HEK293T (cell line): ENCODE measurements at regions not wholly inside any gene's neighbourhood (a gene's known extent, or its start where the extent isn't known, plus 50 kb on each side); places are given as distances from the start of the nearest gene placed in this dataset.

Source experiments
- CTCF ChIA-PET: fragments of 350-600 bp; formaldehyde crosslinking; extraction: SDS; loops from one replicate; lab custom pipeline; 2021; ENCODE audit warnings: antibody characterized with exemption, inconsistent platforms; lab: Yijun Ruan, JAX
- POLR2A ChIA-PET: fragments of 350-600 bp; formaldehyde crosslinking; extraction: SDS; loops from one replicate; lab custom pipeline; 2020; ENCODE audit warnings: antibody characterized with exemption, inconsistent platforms; lab: Yijun Ruan, JAX
- DNase-seq: peaks from one replicate; pipeline ENCODE4 v3.0.0; 2012; ENCODE audit warnings: mixed read lengths; ENCODE audit errors: extremely low spot score
- ARNT ChIP-seq: fragments of 450-650 bp; IDR thresholded peaks from 2 replicates; pipeline ENCODE4 v1.6.1; 2017; ENCODE audit warnings: mild to moderate bottlenecking
- BHLHE40 ChIP-seq: fragments of 450-650 bp; IDR thresholded peaks from 2 replicates; pipeline ENCODE4 v1.6.1; 2016; ENCODE audit warnings: mild to moderate bottlenecking, moderate library complexity, borderline replicate concordance
- CTBP1 ChIP-seq: fragments of 450-650 bp; IDR thresholded peaks from 2 replicates; pipeline ENCODE4 v1.6.1; 2016; ENCODE audit warnings: borderline replicate concordance
- ELF4 ChIP-seq: fragments of 450-650 bp; IDR thresholded peaks from 2 replicates; pipeline ENCODE4 v1.6.1; 2017; ENCODE audit warnings: antibody characterized with exemption
- FOXA1 ChIP-seq: fragments of 450-650 bp; IDR thresholded peaks from 2 replicates; pipeline ENCODE4 v1.6.1; 2016; ENCODE audit warnings: mild to moderate bottlenecking
- FOXK2 ChIP-seq: fragments of 450-650 bp; IDR thresholded peaks from 2 replicates; pipeline ENCODE4 v1.6.1; 2016; ENCODE audit warnings: mild to moderate bottlenecking
- FOXM1 ChIP-seq: fragments of 450-650 bp; IDR thresholded peaks from 2 replicates; pipeline ENCODE4 v1.6.1; 2017; ENCODE audit warnings: mild to moderate bottlenecking, borderline replicate concordance
- HDGF ChIP-seq: fragments of 450-650 bp; IDR thresholded peaks from 2 replicates; pipeline ENCODE4 v1.6.1; 2017; ENCODE audit warnings: antibody characterized with exemption, borderline replicate concordance
- L3MBTL2 ChIP-seq: fragments of 450-650 bp; conservative IDR thresholded peaks from 2 replicates; pipeline ENCODE4 v1.6.1; 2016; ENCODE audit warnings: mild to moderate bottlenecking
- LEF1 ChIP-seq: fragments of 450-650 bp; IDR thresholded peaks from 2 replicates; pipeline ENCODE4 v1.6.1; 2017; ENCODE audit warnings: mild to moderate bottlenecking, borderline replicate concordance
- NFRKB ChIP-seq: fragments of 450-650 bp; IDR thresholded peaks from 2 replicates; pipeline ENCODE4 v1.6.1; 2016; ENCODE audit warnings: mild to moderate bottlenecking, moderate library complexity
- PKNOX1 ChIP-seq: fragments of 450-650 bp; IDR thresholded peaks from 2 replicates; pipeline ENCODE4 v1.6.1; 2016
- SP1 ChIP-seq: fragments of 450-650 bp; IDR thresholded peaks from 2 replicates; pipeline ENCODE4 v1.6.1; 2017
- SUZ12 ChIP-seq: fragments of 450-650 bp; IDR thresholded peaks from 2 replicates; pipeline ENCODE4 v1.6.1; 2016; ENCODE audit warnings: mild to moderate bottlenecking
- TARDBP ChIP-seq: fragments of 450-650 bp; IDR thresholded peaks from 2 replicates; pipeline ENCODE4 v1.6.1; 2016
- ZNF384 ChIP-seq: fragments of 450-650 bp; IDR thresholded peaks from 2 replicates; pipeline ENCODE4 v1.6.1; 2016

- DNase-seq, result no peak
- POLR2A ChIA-PET, result no interaction called here
- TF ChIP-seq FOXA1 (no peak), NFRKB (no peak), FOXK2 (no peak), ARNT (no peak), HDGF (no peak), TARDBP (no peak), LEF1 (no peak), L3MBTL2 (no peak), ZNF384 (no peak), ELF4 (no peak), SUZ12 (no peak), BHLHE40 (no peak), SP1 (no peak), PKNOX1 (no peak), FOXM1 (no peak), CTBP1 (no peak)
- CTCF ChIA-PET, result no interaction called here
Observed at GRCh38 chr11:26093206-26093605, 238.7 kb upstream of the ANO3 start.

- TF ChIP-seq HDGF (no peak), LEF1 (no peak), SP1 (no peak), FOXA1 (no peak), L3MBTL2 (no peak), ELF4 (no peak), NFRKB (no peak), ZNF384 (no peak)
- CTCF ChIA-PET, result no interaction called here
- POLR2A ChIA-PET, result no interaction called here
- no peak for DNase-seq
Observed at GRCh38 chr11:26095340-26095739, 236.6 kb upstream of the ANO3 start.

GRCh38 chr11:26096451-26096850 is 235.5 kb upstream of the ANO3 start:
- POLR2A ChIA-PET, result no interaction called here
- DNase-seq, result no peak
- no peak for TF ChIP-seq LEF1
- TF ChIP-seq SP1, result no peak
- TF ChIP-seq L3MBTL2, result no peak
- TF ChIP-seq TARDBP, result no peak
- no peak for TF ChIP-seq CTBP1
- no peak for TF ChIP-seq ARNT
- CTCF ChIA-PET, result no interaction called here

- POLR2A ChIA-PET, result no interaction called here
- no peak for TF ChIP-seq NFRKB
- no peak for TF ChIP-seq LEF1
- TF ChIP-seq HDGF, result no peak
- no peak for TF ChIP-seq FOXK2
- TF ChIP-seq BHLHE40, result no peak
- TF ChIP-seq SUZ12, result no peak
- TF ChIP-seq FOXM1, result no peak
- CTCF ChIA-PET, result no interaction called here
- DNase-seq, result no peak
Observed at GRCh38 chr11:26102325-26102724, 229.6 kb upstream of the ANO3 start.

- CTCF ChIA-PET, result no interaction called here
- TF ChIP-seq ARNT, result no peak
- TF ChIP-seq NFRKB, result no peak
- TF ChIP-seq FOXK2, result no peak
- TF ChIP-seq CTBP1, result no peak
- TF ChIP-seq BHLHE40, result no peak
- TF ChIP-seq FOXM1, result no peak
- no peak for TF ChIP-seq PKNOX1
- no peak for TF ChIP-seq ELF4
- no peak for TF ChIP-seq FOXA1
- TF ChIP-seq LEF1, result no peak
- TF ChIP-seq SUZ12, result no peak
- no peak for DNase-seq
- POLR2A ChIA-PET, result no interaction called here
Observed at GRCh38 chr11:26105762-26106423, 226.0 kb upstream of the ANO3 start.

GRCh38 chr11:26106726-26107125 is 225.2 kb upstream of the ANO3 start:
- ChIA-PET CTCF (no interaction called here), POLR2A (no interaction called here)
- TF ChIP-seq FOXM1, result no peak
- no peak for TF ChIP-seq FOXA1
- TF ChIP-seq PKNOX1, result no peak
- TF ChIP-seq SP1, result no peak
- no peak for TF ChIP-seq HDGF
- TF ChIP-seq ELF4, result no peak
- TF ChIP-seq NFRKB, result no peak
- no peak for TF ChIP-seq TARDBP
- no peak for TF ChIP-seq L3MBTL2
- no peak for TF ChIP-seq SUZ12
- TF ChIP-seq ZNF384, result no peak
- no peak for TF ChIP-seq FOXK2
- TF ChIP-seq LEF1, result no peak
- no peak for TF ChIP-seq ARNT
- no peak for TF ChIP-seq BHLHE40
- TF ChIP-seq CTBP1, result no peak
- no peak for DNase-seq
